Astrocyte (in vitro differentiated cells and primary cell): ENCODE measurements at regions not wholly inside any gene's neighbourhood (a gene's known extent, or its start where the extent isn't known, plus 50 kb on each side); places are given as distances from the start of the nearest gene placed in this dataset.

Experiments
- EZH2 ChIP-seq: IDR thresholded peaks from 2 replicates; pipeline ENCODE4 v1.6.1; 2012; ENCODE audit warnings: mild to moderate bottlenecking, low read length, inconsistent platforms; ENCODE audit not compliant: insufficient read depth
- TF ChIP-seq, protein P1 (sequence below): IDR thresholded peaks from 2 replicates; pipeline ENCODE4 v1.5.1; 2011; ENCODE audit warnings: low read depth, mild to moderate bottlenecking, inconsistent platforms, low read length, moderate library complexity; ENCODE audit not compliant: insufficient read depth

- TF ChIP-seq, protein P1, sequence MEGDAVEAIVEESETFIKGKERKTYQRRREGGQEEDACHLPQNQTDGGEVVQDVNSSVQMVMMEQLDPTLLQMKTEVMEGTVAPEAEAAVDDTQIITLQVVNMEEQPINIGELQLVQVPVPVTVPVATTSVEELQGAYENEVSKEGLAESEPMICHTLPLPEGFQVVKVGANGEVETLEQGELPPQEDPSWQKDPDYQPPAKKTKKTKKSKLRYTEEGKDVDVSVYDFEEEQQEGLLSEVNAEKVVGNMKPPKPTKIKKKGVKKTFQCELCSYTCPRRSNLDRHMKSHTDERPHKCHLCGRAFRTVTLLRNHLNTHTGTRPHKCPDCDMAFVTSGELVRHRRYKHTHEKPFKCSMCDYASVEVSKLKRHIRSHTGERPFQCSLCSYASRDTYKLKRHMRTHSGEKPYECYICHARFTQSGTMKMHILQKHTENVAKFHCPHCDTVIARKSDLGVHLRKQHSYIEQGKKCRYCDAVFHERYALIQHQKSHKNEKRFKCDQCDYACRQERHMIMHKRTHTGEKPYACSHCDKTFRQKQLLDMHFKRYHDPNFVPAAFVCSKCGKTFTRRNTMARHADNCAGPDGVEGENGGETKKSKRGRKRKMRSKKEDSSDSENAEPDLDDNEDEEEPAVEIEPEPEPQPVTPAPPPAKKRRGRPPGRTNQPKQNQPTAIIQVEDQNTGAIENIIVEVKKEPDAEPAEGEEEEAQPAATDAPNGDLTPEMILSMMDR: no peak
- TF ChIP-seq EZH2: no peak
Measured at GRCh38 chr3:106421426-106421825, 552.6 kb upstream of the CBLB start.
